ENCODE measurements at regions not wholly inside any gene's neighbourhood (a gene's known extent, or its start where the extent isn't known, plus 50 kb on each side); places are given as distances from the start of the nearest gene placed in this dataset.

DNA sequence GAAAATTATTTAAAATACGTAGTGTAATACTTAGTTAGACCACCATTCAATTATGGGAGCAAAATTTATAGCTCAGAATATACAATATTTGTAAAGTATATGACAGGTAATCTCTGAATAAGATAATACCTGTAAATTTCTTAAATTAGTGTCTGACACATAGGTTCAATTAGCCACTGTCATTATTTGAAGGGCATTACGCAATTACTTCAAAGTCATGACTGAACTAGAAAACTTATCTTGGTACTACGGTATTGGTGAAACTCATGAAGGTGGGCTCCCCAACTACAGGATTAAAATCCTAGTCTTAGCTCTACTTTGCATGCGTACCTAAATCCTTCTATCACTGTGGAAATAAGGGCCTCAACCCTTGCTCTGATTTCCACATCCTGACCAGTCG is 860.7 kb downstream of the PCDH19 start:
- no peak overlapping the region for H3K4me3 ChIP-seq (ENCODE audit: low read depth, low read length)
- TF ChIP-seq, protein P1, sequence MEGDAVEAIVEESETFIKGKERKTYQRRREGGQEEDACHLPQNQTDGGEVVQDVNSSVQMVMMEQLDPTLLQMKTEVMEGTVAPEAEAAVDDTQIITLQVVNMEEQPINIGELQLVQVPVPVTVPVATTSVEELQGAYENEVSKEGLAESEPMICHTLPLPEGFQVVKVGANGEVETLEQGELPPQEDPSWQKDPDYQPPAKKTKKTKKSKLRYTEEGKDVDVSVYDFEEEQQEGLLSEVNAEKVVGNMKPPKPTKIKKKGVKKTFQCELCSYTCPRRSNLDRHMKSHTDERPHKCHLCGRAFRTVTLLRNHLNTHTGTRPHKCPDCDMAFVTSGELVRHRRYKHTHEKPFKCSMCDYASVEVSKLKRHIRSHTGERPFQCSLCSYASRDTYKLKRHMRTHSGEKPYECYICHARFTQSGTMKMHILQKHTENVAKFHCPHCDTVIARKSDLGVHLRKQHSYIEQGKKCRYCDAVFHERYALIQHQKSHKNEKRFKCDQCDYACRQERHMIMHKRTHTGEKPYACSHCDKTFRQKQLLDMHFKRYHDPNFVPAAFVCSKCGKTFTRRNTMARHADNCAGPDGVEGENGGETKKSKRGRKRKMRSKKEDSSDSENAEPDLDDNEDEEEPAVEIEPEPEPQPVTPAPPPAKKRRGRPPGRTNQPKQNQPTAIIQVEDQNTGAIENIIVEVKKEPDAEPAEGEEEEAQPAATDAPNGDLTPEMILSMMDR (IDR thresholded peaks at IDR 0.05; ENCODE audit: borderline replicate concordance, insufficient read depth, low read depth, low read length) = no peak

DNA sequence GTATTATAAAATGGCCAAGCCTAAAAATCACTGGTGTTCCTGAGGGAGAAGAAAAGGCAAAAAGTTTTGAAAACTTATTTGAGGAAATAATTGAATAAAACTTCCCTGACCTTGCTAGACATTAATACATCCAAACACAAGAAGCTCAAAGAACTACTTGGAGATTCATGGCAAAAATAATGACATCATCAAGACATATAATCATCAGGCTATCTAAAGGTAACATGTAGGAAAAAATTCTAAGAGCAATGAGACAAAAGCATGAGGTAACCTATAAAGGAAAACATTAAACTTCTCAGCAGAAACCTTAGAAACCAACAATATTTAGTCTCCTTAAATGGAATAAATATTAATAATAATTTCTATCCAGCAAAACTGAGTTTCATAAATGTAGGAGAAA is 887.6 kb downstream of the PCDH19 start:
- TF ChIP-seq, protein P1 (IDR thresholded peaks at IDR 0.05; ENCODE audit: borderline replicate concordance, insufficient read depth, low read depth, low read length) = no peak
- no peak overlapping the region for H3K4me3 ChIP-seq (ENCODE audit: low read depth, low read length)

DNA sequence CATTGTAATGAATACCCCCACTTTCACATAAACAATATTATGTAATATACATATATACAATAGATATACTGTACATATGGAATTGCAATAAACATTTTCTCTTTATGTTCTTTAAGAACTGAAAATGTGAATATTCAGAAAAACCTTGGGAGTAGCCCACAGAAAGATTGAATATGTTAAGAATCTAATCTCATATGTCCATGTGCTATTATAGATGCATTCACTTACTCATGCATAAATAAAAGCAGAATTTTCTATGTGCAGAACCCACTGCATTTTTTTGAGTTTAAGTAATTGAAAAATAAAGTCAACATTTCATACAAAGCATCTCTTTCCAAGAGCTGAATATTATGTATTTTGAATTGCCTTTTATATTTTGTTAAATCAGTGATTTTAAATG is 902.3 kb downstream of the PCDH19 start:
- TF ChIP-seq, protein P1 (IDR thresholded peaks at IDR 0.05; ENCODE audit: borderline replicate concordance, insufficient read depth, low read depth, low read length) = no peak
- H3K4me3 ChIP-seq (ENCODE audit: low read depth, low read length) = no peak overlapping the region

DNA sequence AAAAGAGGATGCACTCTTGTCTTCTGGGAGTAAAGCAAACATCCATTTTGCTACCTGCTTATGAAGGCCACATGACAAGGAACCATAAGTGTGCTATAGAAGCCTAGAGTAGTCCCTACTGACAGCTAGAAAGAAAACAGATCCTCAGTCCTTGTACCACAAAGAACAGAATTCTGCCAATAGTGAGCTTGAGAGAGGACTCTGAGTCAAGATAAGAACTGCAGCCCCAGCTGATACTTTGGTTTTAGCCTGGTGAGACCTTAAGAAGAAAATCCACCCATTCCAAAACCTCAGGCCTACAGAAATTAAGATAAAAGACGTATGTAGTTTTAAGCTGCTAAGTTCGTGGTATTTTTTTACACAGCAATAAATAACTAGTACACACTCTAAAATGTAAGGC is 914.6 kb downstream of the PCDH19 start:
- TF ChIP-seq, protein P1 (IDR thresholded peaks at IDR 0.05; ENCODE audit: borderline replicate concordance, insufficient read depth, low read depth, low read length) = no peak
- no peak overlapping the region for H3K4me3 ChIP-seq (ENCODE audit: low read depth, low read length)

DNA sequence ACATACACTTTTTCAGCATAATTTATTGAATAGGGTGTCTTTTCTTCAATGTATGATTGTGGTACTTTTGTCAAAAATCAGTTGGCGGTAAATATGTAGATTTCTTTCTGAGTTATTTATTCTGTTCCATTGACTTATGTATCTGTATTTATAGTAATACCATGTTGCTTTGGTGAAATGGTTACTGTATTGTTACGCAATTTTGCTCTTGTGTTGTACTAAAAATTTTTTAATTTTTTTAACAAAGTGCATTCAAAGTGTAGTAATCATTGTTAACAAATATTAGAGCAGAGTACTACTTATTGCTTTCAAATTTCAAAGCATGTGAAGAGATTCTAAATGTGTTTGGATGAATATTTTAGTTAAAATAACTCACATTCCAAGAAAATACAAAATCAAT is 915.4 kb downstream of the PCDH19 start:
- no peak overlapping the region for H3K4me3 ChIP-seq (ENCODE audit: low read depth, low read length)
- TF ChIP-seq, protein P1 (IDR thresholded peaks at IDR 0.05; ENCODE audit: borderline replicate concordance, insufficient read depth, low read depth, low read length) = no peak

DNA sequence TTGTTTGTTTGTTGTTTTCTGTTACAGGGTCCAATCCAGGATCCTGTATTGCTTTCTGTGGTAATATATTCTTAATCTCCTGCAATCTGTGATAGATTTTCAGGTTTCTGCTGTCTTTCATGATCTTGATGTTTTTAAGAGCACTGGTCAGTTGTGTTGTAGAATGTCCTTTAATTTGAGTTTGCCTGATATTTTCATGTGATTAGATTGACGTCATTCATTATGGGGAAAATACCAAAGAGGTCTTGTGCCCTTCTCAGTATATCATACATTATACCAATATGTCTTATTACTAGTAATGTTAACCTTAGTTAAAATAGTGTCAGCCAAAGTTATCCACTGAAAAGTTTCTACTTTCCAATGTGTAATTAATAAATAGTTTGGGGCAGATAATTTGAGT is 929.3 kb downstream of the PCDH19 start:
- TF ChIP-seq, protein P1 (IDR thresholded peaks at IDR 0.05; ENCODE audit: borderline replicate concordance, insufficient read depth, low read depth, low read length) = no peak
- no peak overlapping the region for H3K4me3 ChIP-seq (ENCODE audit: low read depth, low read length)

DNA sequence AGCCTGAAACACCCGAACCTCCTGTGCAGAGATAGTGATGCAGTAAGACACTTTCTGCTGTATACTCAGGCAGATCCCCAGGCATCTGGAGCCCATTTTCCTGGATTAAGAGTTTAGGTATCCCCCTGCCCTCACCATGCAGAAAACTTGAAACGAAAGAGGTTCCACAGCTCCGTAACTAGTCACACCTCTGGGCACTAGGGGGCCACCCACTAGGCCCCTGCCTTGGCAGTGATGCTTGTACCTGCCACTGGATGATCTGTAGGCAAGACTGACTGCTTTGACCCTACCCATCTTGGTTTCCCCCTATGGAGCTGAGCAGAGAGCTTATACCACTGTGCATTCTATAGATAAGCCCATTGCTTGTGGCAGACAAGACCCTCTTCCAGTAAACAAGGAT is 940.6 kb downstream of the PCDH19 start:
- H3K4me3 ChIP-seq (ENCODE audit: low read depth, low read length) = no peak overlapping the region
- TF ChIP-seq, protein P1 (IDR thresholded peaks at IDR 0.05; ENCODE audit: borderline replicate concordance, insufficient read depth, low read depth, low read length) = no peak

All from GM12875 (cell line).